ENCODE measurements at regions not wholly inside any gene's neighbourhood (a gene's known extent, or its start where the extent isn't known, plus 50 kb on each side); places are given as distances from the start of the nearest gene placed in this dataset.

GRCh38 chr12:82213761-82214160, 144.4 kb downstream of the CCDC59 start:
- Mint-ChIP-seq H3K4me3 (ENCODE audit: unreplicated experiment) (no peak overlapping the region), H3K4me1 (ENCODE audit: low read depth, unreplicated experiment) (no peaks in the 10 kb centered on the region), H3K27me3 (ENCODE audit: unreplicated experiment) (no peaks in the 10 kb centered on the region), H3K36me3 (ENCODE audit: unreplicated experiment) (no peaks in the 10 kb centered on the region), H3K27ac (ENCODE audit: unreplicated experiment) (no peak overlapping the region), H3K9me3 (ENCODE audit: unreplicated experiment) (peaks cover 3% of the 10 kb centered on the region)
- no peak for DNase-seq
- no peak for TF ChIP-seq CTCF (IDR thresholded peaks at IDR 0.05; ENCODE audit: partially characterized antibody, unreplicated experiment)

GRCh38 chr12:82210882-82211281, 147.3 kb downstream of the CCDC59 start:
- no peak for DNase-seq
- Mint-ChIP-seq H3K9me3 (ENCODE audit: unreplicated experiment) (peaks cover 5% of the 10 kb centered on the region), H3K27ac (ENCODE audit: unreplicated experiment) (no peak overlapping the region), H3K36me3 (ENCODE audit: unreplicated experiment) (peaks cover 9% of the 10 kb centered on the region), H3K4me1 (ENCODE audit: low read depth, unreplicated experiment) (no peaks in the 10 kb centered on the region), H3K27me3 (ENCODE audit: unreplicated experiment) (no peaks in the 10 kb centered on the region), H3K4me3 (ENCODE audit: unreplicated experiment) (no peak overlapping the region)
- TF ChIP-seq CTCF (IDR thresholded peaks at IDR 0.05; ENCODE audit: partially characterized antibody, unreplicated experiment), result no peak

- no peak for TF ChIP-seq CTCF (IDR thresholded peaks at IDR 0.05; ENCODE audit: partially characterized antibody, unreplicated experiment)
- H3K36me3 Mint-ChIP-seq (ENCODE audit: unreplicated experiment), result peaks cover 9% of the 10 kb centered on the region
- no peak for DNase-seq
- no peaks in the 10 kb centered on the region for H3K27me3 Mint-ChIP-seq (ENCODE audit: unreplicated experiment)
- H3K4me1 Mint-ChIP-seq (ENCODE audit: low read depth, unreplicated experiment), result no peaks in the 10 kb centered on the region
- H3K9me3 Mint-ChIP-seq (ENCODE audit: unreplicated experiment), result peaks cover 5% of the 10 kb centered on the region
- no peak overlapping the region for H3K4me3 Mint-ChIP-seq (ENCODE audit: unreplicated experiment)
- no peak overlapping the region for H3K27ac Mint-ChIP-seq (ENCODE audit: unreplicated experiment)
These were observed 148.7 kb downstream of the CCDC59 start for GRCh38 chr12:82209533-82209932.

GRCh38 chr12:82207556-82207955, 150.6 kb downstream of the CCDC59 start:
- Mint-ChIP-seq H3K4me1 (ENCODE audit: low read depth, unreplicated experiment) (no peaks in the 10 kb centered on the region), H3K27me3 (ENCODE audit: unreplicated experiment) (no peaks in the 10 kb centered on the region), H3K9me3 (ENCODE audit: unreplicated experiment) (peaks cover 5% of the 10 kb centered on the region), H3K36me3 (ENCODE audit: unreplicated experiment) (peaks cover 9% of the 10 kb centered on the region), H3K27ac (ENCODE audit: unreplicated experiment) (no peak overlapping the region), H3K4me3 (ENCODE audit: unreplicated experiment) (no peak overlapping the region)
- DNase-seq, result no peak
- TF ChIP-seq CTCF (IDR thresholded peaks at IDR 0.05; ENCODE audit: partially characterized antibody, unreplicated experiment), result no peak

GRCh38 chr12:82203086-82203485, 155.1 kb downstream of the CCDC59 start:
- DNase-seq, result no peak
- Mint-ChIP-seq H3K27me3 (ENCODE audit: unreplicated experiment) (no peaks in the 10 kb centered on the region), H3K27ac (ENCODE audit: unreplicated experiment) (no peak overlapping the region), H3K4me1 (ENCODE audit: low read depth, unreplicated experiment) (no peaks in the 10 kb centered on the region), H3K36me3 (ENCODE audit: unreplicated experiment) (peaks cover 9% of the 10 kb centered on the region), H3K4me3 (ENCODE audit: unreplicated experiment) (no peak overlapping the region), H3K9me3 (ENCODE audit: unreplicated experiment) (no peaks in the 10 kb centered on the region)
- no peak for TF ChIP-seq CTCF (IDR thresholded peaks at IDR 0.05; ENCODE audit: partially characterized antibody, unreplicated experiment)
